ENCODE measurements at regions not wholly inside any gene's neighbourhood (a gene's known extent, or its start where the extent isn't known, plus 50 kb on each side); places are given as distances from the start of the nearest gene placed in this dataset.

- Histone ChIP-seq H4K20me1 (replicated peaks; ENCODE audit: control insufficient read depth, insufficient read depth, low read length) (no peaks in the 10 kb centered on the region), H3K36me3 (ENCODE audit: control insufficient read depth, insufficient read depth, low read length) (no peaks in the 10 kb centered on the region), H3K9ac (ENCODE audit: insufficient read depth in 1 of 2, low read depth in 2 of 2, low read length in 2 of 2) (no peak overlapping the region), H2AFZ (ENCODE audit: low read depth, low read length) (no peak overlapping the region), H3K4me1 (replicated peaks in 1 of 2; ENCODE audit: control insufficient read depth in 2 of 2, insufficient read depth in 2 of 2, low read length in 2 of 2) (no peaks in the 10 kb centered on the region), H3K4me3 (no peak overlapping the region), H3K27ac (ENCODE audit: extremely low read depth, low read depth, low read length) (no peak overlapping the region), H3K9me3 (replicated peaks; ENCODE audit: control insufficient read depth, insufficient read depth, low read depth, low read length) (no peaks in the 10 kb centered on the region), H3K9me1 (ENCODE audit: control insufficient read depth, insufficient read depth, low read length) (no peaks in the 10 kb centered on the region), H3K79me2 (ENCODE audit: control insufficient read depth, insufficient read depth, low read length) (no peaks in the 10 kb centered on the region), H3K4me2 (ENCODE audit: insufficient read depth, low read length) (no peak overlapping the region), H3K27me3 (ENCODE audit: control insufficient read depth in 2 of 2, insufficient read depth in 2 of 2, low read length in 2 of 2) (no peaks in the 10 kb centered on the region)
- no TSS peak for BruUV-seq (replicated peaks)
- no peak for ATAC-seq
- 0% methylated on average over 3 of the region's 3 CpGs for WGBS (ENCODE audit: insufficient coverage, low coverage, missing lambda C conversion rate)
- ChIA-PET CTCF (ENCODE audit: low intra/inter-chr PET ratio) (no interaction called here), POLR2A (no interaction called here)
- TF ChIP-seq SIX5 (IDR thresholded peaks at IDR 0.05; ENCODE audit: borderline replicate concordance in 1 of 2, insufficient read depth in 1 of 2, low read depth in 1 of 2, low read length in 2 of 2) (no peak), ZNF316 (IDR thresholded peaks at IDR 0.05) (no peak), RAD51 (IDR thresholded peaks at IDR 0.05; ENCODE audit: borderline replicate concordance, low read depth) (no peak), KAT2B (IDR thresholded peaks at IDR 0.05; ENCODE audit: low read depth, low read length) (no peak), SRSF1 (IDR thresholded peaks at IDR 0.05; ENCODE audit: low read depth, low read length) (no peak)
- intact Hi-C loops (cut with micrococcal nuclease), result no loop called here
- no peak for FAIRE-seq
- DNase-seq (ENCODE audit: extremely low read depth in 1 of 4, low spot score in 3 of 4), result no peak
- in situ Hi-C loops (cut with MboI), result no loop called here
These were observed 272.1 kb upstream of the HS3ST1 start for GRCh38 chr4:11700751-11701226.

- no peaks in the 10 kb centered on the region for H3K27me3 ChIP-seq (ENCODE audit: control insufficient read depth in 2 of 2, insufficient read depth in 2 of 2, low read length in 2 of 2)
- no peaks in the 10 kb centered on the region for H3K9me3 ChIP-seq (replicated peaks; ENCODE audit: control insufficient read depth, insufficient read depth, low read depth, low read length)
- H3K36me3 ChIP-seq (ENCODE audit: control insufficient read depth, insufficient read depth, low read length), result no peaks in the 10 kb centered on the region
- no peak for ATAC-seq
- no peak overlapping the region for H3K9ac ChIP-seq (ENCODE audit: insufficient read depth in 1 of 2, low read depth in 2 of 2, low read length in 2 of 2)
- WGBS (ENCODE audit: insufficient coverage, low coverage, missing lambda C conversion rate), result 0% methylated on average over 5 of the region's 5 CpGs
- no peak overlapping the region for H3K4me2 ChIP-seq (ENCODE audit: insufficient read depth, low read length)
- ChIA-PET POLR2A (no interaction called here), CTCF (ENCODE audit: low intra/inter-chr PET ratio) (no interaction called here)
- H4K20me1 ChIP-seq (replicated peaks; ENCODE audit: control insufficient read depth, insufficient read depth, low read length), result no peaks in the 10 kb centered on the region
- no peak overlapping the region for H3K27ac ChIP-seq (ENCODE audit: extremely low read depth, low read depth, low read length)
- no peak for DNase-seq (ENCODE audit: extremely low read depth in 1 of 4, low spot score in 3 of 4)
- no peak for FAIRE-seq
- BruUV-seq (replicated peaks), result no TSS peak
- in situ Hi-C loops (cut with MboI) (no loop called here), intact Hi-C loops (cut with micrococcal nuclease) (no loop called here)
- no peaks in the 10 kb centered on the region for H3K79me2 ChIP-seq (ENCODE audit: control insufficient read depth, insufficient read depth, low read length)
- H3K4me3 ChIP-seq, result no peak overlapping the region
- H2AFZ ChIP-seq (ENCODE audit: low read depth, low read length), result no peak overlapping the region
- H3K4me1 ChIP-seq (replicated peaks in 1 of 2; ENCODE audit: control insufficient read depth in 2 of 2, insufficient read depth in 2 of 2, low read length in 2 of 2), result no peaks in the 10 kb centered on the region
- no peaks in the 10 kb centered on the region for H3K9me1 ChIP-seq (ENCODE audit: control insufficient read depth, insufficient read depth, low read length)
- TF ChIP-seq NFIC (IDR thresholded peaks at IDR 0.05), result no peak
- no peak for TF ChIP-seq ZNF134 (CRISPR knock-in tag; conservative IDR thresholded peaks at IDR 0.05)
- no peak for TF ChIP-seq EHMT2 (IDR thresholded peaks at IDR 0.05)
- TF ChIP-seq ZKSCAN3 (CRISPR knock-in tag; IDR thresholded peaks at IDR 0.05), result no peak
- TF ChIP-seq SRSF9 (IDR thresholded peaks at IDR 0.05; ENCODE audit: borderline replicate concordance, low read depth, low read length), result no peak
- TF ChIP-seq MBD1 (CRISPR knock-in tag; IDR thresholded peaks at IDR 0.05), result no peak
- TF ChIP-seq ZBTB43 (CRISPR knock-in tag; IDR thresholded peaks at IDR 0.05), result no peak
- no peak for TF ChIP-seq PTBP1 (IDR thresholded peaks at IDR 0.05; ENCODE audit: low read depth, low read length)
- TF ChIP-seq TAL1 (IDR thresholded peaks at IDR 0.05), result no peak
- TF ChIP-seq MIER1 (IDR thresholded peaks at IDR 0.05; ENCODE audit: low read depth), result no peak
These were observed 270.3 kb upstream of the HS3ST1 start for GRCh38 chr4:11698846-11699590.

All from K562 (cell line).